ENCODE measurements at regions not wholly inside any gene's neighbourhood (a gene's known extent, or its start where the extent isn't known, plus 50 kb on each side); places are given as distances from the start of the nearest gene placed in this dataset.

- TF ChIP-seq CTCF (IDR thresholded peaks at IDR 0.05), result no peak
- no peak for TF ChIP-seq POLR2A (IDR thresholded peaks at IDR 0.05)
Measured at GRCh38 chr2:191500566-191500883, 177.4 kb upstream of the NABP1 start.

All from prostate gland (tissue), 2 donors.